ENCODE measurements at regions not wholly inside any gene's neighbourhood (a gene's known extent, or its start where the extent isn't known, plus 50 kb on each side); places are given as distances from the start of the nearest gene placed in this dataset.

DNA sequence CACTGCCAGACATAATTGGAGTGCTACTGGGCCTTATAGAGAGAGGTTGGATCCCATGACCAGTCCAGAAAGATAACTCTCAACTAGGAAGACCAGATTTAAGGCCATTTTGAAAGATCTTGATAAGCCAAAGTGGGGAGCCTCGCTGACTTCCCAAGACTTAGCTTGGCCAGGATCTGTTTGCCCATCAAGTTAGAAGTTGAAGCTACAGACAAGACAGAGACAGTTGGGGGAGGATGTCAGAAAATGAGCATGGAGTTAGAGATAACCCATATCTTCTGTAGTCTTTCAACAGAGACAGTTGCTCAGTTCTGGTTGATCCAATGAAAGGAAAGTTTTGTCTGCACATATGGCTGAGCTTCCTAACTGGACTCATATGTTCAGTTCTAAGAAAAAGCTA, 267.4 kb downstream of the HS3ST3A1 start:
- TF ChIP-seq GATA2 (IDR thresholded peaks at IDR 0.05; ENCODE audit: low read depth, low read length) (no peak), GATA3 (IDR thresholded peaks at IDR 0.05; ENCODE audit: low read depth, low read length) (no peak)
